ENCODE measurements at regions not wholly inside any gene's neighbourhood (a gene's known extent, or its start where the extent isn't known, plus 50 kb on each side); places are given as distances from the start of the nearest gene placed in this dataset.

DNA sequence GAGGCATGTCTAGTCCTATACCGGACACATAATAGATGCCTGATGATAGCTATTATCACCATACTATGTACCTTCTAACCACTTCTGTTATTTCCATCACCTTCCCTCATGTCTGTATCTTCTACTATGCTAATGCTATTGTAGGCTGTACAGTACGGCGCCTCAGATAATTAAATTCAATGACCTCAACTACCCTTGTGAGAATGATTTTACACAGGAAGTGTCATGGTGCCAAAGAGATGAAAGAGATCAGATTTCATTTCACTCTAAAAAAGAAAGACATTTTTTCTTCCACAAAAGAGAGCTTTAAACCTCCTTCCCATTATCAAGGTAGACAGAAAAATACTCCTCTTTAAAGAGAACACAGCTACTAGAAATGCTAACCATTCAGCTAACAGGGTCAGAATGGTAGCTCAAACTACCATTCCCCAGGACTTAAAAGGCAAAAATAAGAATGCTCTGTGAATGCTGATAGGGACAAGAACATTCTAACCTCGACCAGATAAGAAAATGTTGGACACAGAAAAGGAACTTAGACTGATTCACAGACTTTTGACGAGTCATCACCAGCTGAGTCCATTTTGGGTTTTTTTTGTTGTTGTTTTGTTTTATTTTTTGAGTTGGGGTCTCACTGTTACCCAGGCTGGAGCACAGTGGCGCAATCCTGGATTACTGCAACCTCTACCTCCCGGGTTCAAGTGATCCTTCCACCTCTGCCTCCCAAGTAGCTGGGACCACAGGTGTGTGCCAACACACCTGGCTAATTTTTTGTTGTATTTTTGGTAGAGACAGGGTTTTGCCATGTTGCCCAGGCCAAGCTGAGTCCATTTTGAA, 99.2 kb upstream of the RAPGEF2 start:
- H3K27ac ChIP-seq (ENCODE audit: low read depth, low read length) = peak overlapping the region; percentile 77
- no peaks in the 10 kb centered on the region for H3K36me3 ChIP-seq (ENCODE audit: insufficient read depth, low read length)
- H3K79me2 ChIP-seq (ENCODE audit: control insufficient read depth, insufficient read depth, low read length, unreplicated experiment) = no peaks in the 10 kb centered on the region
- no peaks in the 10 kb centered on the region for H3K27me3 ChIP-seq (ENCODE audit: insufficient read depth, low read length)
- H2AFZ ChIP-seq (ENCODE audit: low read length, unreplicated experiment) = peak overlapping the region; percentile 3
- peaks cover 23% of the 10 kb centered on the region for H3K4me1 ChIP-seq (ENCODE audit: control insufficient read depth, insufficient read depth, low read length, unreplicated experiment)
- peak overlapping the region; percentile 25; the same call in 1 of the 2 replicates for H3K4me3 ChIP-seq (ENCODE audit: low read depth, low read length)

DNA sequence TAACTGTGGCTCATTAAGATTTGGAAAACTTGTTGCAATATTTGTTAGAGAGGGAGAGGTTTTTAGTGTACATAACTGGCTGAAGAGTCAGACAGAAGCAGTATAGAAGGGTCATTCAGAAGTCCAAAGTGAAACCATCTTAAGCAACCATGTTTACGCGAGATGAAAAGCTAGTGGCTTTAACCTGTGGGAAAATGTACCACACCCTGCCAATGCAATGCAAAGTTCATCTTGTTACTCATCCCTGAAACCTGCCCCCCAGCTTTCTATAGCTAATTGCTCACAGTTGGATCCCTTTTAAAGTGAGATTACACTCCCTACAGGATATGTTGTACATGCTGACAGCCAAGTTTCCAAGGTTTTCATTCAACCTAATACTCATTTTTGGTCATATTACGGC, 96.7 kb upstream of the RAPGEF2 start:
- no peak overlapping the region for H3K27ac ChIP-seq (ENCODE audit: low read depth, low read length)
- H3K4me3 ChIP-seq (ENCODE audit: low read depth, low read length) = no peak overlapping the region
- no peaks in the 10 kb centered on the region for H3K27me3 ChIP-seq (ENCODE audit: insufficient read depth, low read length)
- H3K36me3 ChIP-seq (ENCODE audit: insufficient read depth, low read length) = no peaks in the 10 kb centered on the region
- no peak overlapping the region for H2AFZ ChIP-seq (ENCODE audit: low read length, unreplicated experiment)
- H3K79me2 ChIP-seq (ENCODE audit: control insufficient read depth, insufficient read depth, low read length, unreplicated experiment) = no peaks in the 10 kb centered on the region
- H3K4me1 ChIP-seq (ENCODE audit: control insufficient read depth, insufficient read depth, low read length, unreplicated experiment) = peaks cover 39% of the 10 kb centered on the region

DNA sequence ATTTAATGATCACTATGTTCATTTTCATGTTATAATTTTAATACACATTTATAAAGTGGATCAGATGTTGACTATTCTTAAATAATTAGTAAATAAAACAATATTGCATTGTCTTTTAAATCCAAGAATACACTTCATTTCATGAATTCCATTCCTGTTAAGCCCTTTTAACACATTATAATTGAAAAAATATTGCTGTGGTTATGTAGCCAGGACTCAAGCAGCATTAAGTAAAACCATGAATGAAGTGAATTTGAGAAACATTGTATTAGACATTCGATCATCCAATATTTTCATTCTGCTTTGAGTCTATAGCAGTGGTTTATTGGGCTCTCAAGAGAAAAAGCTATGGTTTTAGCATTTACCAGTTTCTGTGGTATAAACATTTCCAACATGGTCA, 94.2 kb upstream of the RAPGEF2 start:
- H3K27me3 ChIP-seq (ENCODE audit: insufficient read depth, low read length) = no peaks in the 10 kb centered on the region
- H3K36me3 ChIP-seq (ENCODE audit: insufficient read depth, low read length) = no peaks in the 10 kb centered on the region
- H3K4me1 ChIP-seq (ENCODE audit: control insufficient read depth, insufficient read depth, low read length, unreplicated experiment) = peaks cover 38% of the 10 kb centered on the region
- no peak overlapping the region for H3K4me3 ChIP-seq (ENCODE audit: low read depth, low read length)
- no peak overlapping the region for H2AFZ ChIP-seq (ENCODE audit: low read length, unreplicated experiment)
- H3K27ac ChIP-seq (ENCODE audit: low read depth, low read length) = no peak overlapping the region
- H3K79me2 ChIP-seq (ENCODE audit: control insufficient read depth, insufficient read depth, low read length, unreplicated experiment) = no peaks in the 10 kb centered on the region

DNA sequence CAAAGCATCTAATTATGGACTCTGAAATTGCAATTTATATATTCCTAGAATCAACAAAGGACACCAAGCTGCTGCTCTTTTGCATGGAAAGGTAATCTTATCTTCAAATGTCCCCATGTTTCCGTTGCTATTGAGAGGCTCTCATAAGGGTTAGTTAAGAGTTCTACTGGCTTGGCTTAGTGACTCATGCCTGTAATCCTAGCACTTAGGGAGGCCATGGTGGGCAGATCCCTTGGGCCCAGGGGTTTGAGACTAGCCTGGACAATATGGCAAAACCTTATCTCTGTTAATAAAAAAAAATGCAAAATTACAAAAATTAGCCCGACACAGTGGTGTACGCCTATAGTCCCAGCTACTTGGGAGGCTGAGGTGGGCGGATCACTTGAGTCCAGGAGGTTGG, 93.4 kb upstream of the RAPGEF2 start:
- Histone ChIP-seq H3K27ac (ENCODE audit: low read depth, low read length) (no peak overlapping the region), H3K36me3 (ENCODE audit: insufficient read depth, low read length) (no peaks in the 10 kb centered on the region), H3K79me2 (ENCODE audit: control insufficient read depth, insufficient read depth, low read length, unreplicated experiment) (no peaks in the 10 kb centered on the region), H2AFZ (ENCODE audit: low read length, unreplicated experiment) (no peak overlapping the region), H3K27me3 (ENCODE audit: insufficient read depth, low read length) (no peaks in the 10 kb centered on the region), H3K4me1 (ENCODE audit: control insufficient read depth, insufficient read depth, low read length, unreplicated experiment) (peaks cover 34% of the 10 kb centered on the region), H3K4me3 (ENCODE audit: low read depth, low read length) (no peak overlapping the region)

DNA sequence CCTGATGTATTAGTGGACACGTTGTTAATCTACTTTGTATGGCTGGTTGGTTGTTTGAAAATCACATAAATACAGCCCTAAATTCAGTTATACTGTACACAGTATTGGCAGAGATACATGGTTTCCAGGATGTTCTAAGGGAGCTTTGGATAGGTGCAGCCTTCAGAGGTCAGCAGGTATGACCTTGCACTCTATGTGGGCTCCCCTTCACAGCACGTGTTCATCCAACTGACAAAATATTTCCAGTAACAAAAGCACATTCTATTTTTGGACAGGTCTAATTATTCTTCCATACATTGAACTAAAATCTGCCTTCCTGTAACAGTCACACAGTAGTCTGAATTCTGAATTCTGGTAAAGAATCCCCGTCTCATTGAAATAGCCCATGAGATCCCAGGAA, 92.8 kb upstream of the RAPGEF2 start:
- H3K4me3 ChIP-seq (ENCODE audit: low read depth, low read length) = no peak overlapping the region
- no peaks in the 10 kb centered on the region for H3K27me3 ChIP-seq (ENCODE audit: insufficient read depth, low read length)
- H3K4me1 ChIP-seq (ENCODE audit: control insufficient read depth, insufficient read depth, low read length, unreplicated experiment) = peaks cover 34% of the 10 kb centered on the region
- no peaks in the 10 kb centered on the region for H3K36me3 ChIP-seq (ENCODE audit: insufficient read depth, low read length)
- no peaks in the 10 kb centered on the region for H3K79me2 ChIP-seq (ENCODE audit: control insufficient read depth, insufficient read depth, low read length, unreplicated experiment)
- no peak overlapping the region for H3K27ac ChIP-seq (ENCODE audit: low read depth, low read length)
- no peak overlapping the region for H2AFZ ChIP-seq (ENCODE audit: low read length, unreplicated experiment)

DNA sequence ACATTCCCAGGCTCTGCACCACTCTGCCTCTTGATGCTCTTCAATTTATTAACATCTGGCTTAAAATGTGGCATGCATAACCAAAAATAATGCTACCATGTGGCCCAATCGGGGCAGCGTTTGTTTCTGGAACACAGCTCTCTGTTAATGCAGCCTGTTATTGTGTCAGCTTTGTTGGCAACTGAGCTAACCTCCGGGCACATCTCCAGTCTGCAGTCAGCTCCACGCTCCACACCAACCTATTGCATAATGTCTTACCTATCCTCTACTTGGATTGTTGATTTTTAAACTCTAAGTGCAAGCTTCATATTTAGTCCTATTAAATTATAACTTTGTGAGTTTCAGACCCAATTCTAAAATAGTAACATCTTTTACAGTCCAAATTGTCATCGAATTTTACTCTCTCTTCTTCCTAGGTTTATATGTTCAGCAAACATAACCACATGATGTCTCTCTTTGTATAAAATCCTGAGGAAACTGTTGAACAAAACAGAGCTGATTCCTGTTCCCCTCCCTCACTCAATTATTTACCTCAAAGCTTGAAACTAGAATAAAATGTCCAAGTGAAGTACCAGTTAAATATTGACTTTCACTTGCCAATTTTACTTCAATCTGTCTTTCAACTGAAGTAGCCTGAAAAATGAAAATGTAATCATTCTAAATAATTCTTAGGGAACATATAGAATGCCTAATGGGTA, 92.2 kb upstream of the RAPGEF2 start:
- Histone ChIP-seq H2AFZ (ENCODE audit: low read length, unreplicated experiment) (no peak overlapping the region), H3K4me3 (ENCODE audit: low read depth, low read length) (no peak overlapping the region), H3K27ac (ENCODE audit: low read depth, low read length) (peak overlapping the region; percentile 1; the same call in 1 of the 2 replicates), H3K4me1 (ENCODE audit: control insufficient read depth, insufficient read depth, low read length, unreplicated experiment) (peaks cover 34% of the 10 kb centered on the region), H3K79me2 (ENCODE audit: control insufficient read depth, insufficient read depth, low read length, unreplicated experiment) (no peaks in the 10 kb centered on the region), H3K27me3 (ENCODE audit: insufficient read depth, low read length) (no peaks in the 10 kb centered on the region), H3K36me3 (ENCODE audit: insufficient read depth, low read length) (no peaks in the 10 kb centered on the region)

DNA sequence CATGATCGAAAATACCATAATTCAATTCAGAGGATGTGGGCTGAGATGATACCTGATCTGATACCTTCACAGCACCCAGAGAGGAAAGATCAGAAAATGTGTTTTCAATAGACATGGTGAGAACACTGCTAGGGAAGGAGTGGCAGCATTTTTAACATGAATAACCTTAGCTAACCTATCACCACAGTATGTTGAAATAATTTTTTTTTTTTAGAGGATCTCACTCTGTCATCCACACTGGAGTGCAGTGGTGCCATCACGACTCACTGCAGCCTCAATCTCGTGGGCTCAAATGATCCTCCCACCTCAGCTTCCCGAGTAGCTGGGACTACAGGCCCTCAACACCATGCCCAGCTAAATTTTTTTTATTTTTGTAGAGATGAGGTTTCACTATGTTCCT, 90.5 kb upstream of the RAPGEF2 start:
- Histone ChIP-seq H3K4me1 (ENCODE audit: control insufficient read depth, insufficient read depth, low read length, unreplicated experiment) (peaks cover 28% of the 10 kb centered on the region), H3K36me3 (ENCODE audit: insufficient read depth, low read length) (no peaks in the 10 kb centered on the region), H3K27ac (ENCODE audit: low read depth, low read length) (peak overlapping the region; percentile 46), H2AFZ (ENCODE audit: low read length, unreplicated experiment) (no peak overlapping the region), H3K27me3 (ENCODE audit: insufficient read depth, low read length) (no peaks in the 10 kb centered on the region), H3K79me2 (ENCODE audit: control insufficient read depth, insufficient read depth, low read length, unreplicated experiment) (no peaks in the 10 kb centered on the region), H3K4me3 (ENCODE audit: low read depth, low read length) (no peak overlapping the region)

DNA sequence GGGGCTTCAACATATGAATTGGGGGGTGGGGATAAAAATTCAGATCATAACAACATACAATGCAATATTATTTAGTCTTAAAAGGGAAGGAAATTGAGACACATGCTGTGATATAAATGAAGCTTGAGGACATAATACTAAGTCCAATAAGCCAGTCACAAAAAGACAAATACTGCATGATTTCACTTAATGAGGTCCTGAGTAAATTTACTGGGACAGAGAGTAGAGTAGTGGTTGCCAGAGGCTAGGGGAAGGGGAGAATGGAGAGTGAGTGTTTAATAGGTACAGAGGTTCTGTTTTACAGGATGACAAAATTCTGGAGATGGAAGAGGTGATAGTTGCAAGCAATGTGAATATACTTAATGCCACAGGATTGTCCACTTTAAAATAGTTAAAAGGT, 89.2 kb upstream of the RAPGEF2 start:
- Histone ChIP-seq H3K4me1 (ENCODE audit: control insufficient read depth, insufficient read depth, low read length, unreplicated experiment) (peaks cover 28% of the 10 kb centered on the region), H2AFZ (ENCODE audit: low read length, unreplicated experiment) (no peak overlapping the region), H3K27ac (ENCODE audit: low read depth, low read length) (no peak overlapping the region), H3K79me2 (ENCODE audit: control insufficient read depth, insufficient read depth, low read length, unreplicated experiment) (no peaks in the 10 kb centered on the region), H3K27me3 (ENCODE audit: insufficient read depth, low read length) (no peaks in the 10 kb centered on the region), H3K36me3 (ENCODE audit: insufficient read depth, low read length) (no peaks in the 10 kb centered on the region), H3K4me3 (ENCODE audit: low read depth, low read length) (no peak overlapping the region)

DNA sequence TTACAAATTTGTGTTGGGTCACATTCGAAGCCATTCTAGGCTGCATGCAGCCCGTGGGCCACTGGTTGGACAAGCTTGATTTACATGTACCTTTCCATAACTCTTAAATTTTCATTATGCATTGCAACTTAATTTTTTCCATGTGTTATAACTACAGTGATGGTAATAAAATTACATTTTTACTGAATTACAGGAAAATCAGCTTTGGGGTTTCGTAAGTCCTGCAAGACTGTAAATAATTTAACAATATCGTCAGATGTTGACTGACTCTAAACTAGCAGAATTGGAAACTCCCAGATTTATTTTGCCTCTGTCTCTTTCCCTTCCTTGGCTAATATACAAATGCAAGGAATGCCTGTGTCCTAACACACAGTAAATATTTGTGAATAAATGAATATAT, 88.0 kb upstream of the RAPGEF2 start:
- Histone ChIP-seq H3K27me3 (ENCODE audit: insufficient read depth, low read length) (no peaks in the 10 kb centered on the region), H2AFZ (ENCODE audit: low read length, unreplicated experiment) (no peak overlapping the region), H3K36me3 (ENCODE audit: insufficient read depth, low read length) (no peaks in the 10 kb centered on the region), H3K4me1 (ENCODE audit: control insufficient read depth, insufficient read depth, low read length, unreplicated experiment) (peaks cover 25% of the 10 kb centered on the region), H3K79me2 (ENCODE audit: control insufficient read depth, insufficient read depth, low read length, unreplicated experiment) (no peaks in the 10 kb centered on the region), H3K27ac (ENCODE audit: low read depth, low read length) (no peak overlapping the region), H3K4me3 (ENCODE audit: low read depth, low read length) (no peak overlapping the region)

DNA sequence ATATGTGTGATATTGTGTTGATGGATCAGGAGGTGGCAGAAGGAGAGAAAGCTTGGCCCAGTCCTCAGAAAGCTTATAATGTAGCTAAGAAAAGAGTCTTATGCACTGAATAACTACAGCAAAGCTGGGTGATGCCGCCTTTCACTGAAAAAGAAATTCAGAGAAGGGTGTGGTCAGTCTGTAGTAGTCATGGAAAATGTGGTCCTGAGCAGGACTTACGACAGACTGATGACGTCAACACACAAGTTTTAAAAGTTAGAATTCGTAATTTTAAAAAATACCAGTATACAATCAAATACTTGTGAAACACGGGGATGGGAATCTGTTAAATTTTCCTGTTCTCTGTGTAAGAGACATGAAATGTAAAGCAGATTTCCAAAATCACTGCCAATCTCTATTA, 87.0 kb upstream of the RAPGEF2 start:
- H3K4me1 ChIP-seq (ENCODE audit: control insufficient read depth, insufficient read depth, low read length, unreplicated experiment) = peaks cover 15% of the 10 kb centered on the region
- H2AFZ ChIP-seq (ENCODE audit: low read length, unreplicated experiment) = no peak overlapping the region
- no peaks in the 10 kb centered on the region for H3K36me3 ChIP-seq (ENCODE audit: insufficient read depth, low read length)
- H3K79me2 ChIP-seq (ENCODE audit: control insufficient read depth, insufficient read depth, low read length, unreplicated experiment) = no peaks in the 10 kb centered on the region
- no peak overlapping the region for H3K27ac ChIP-seq (ENCODE audit: low read depth, low read length)
- H3K4me3 ChIP-seq (ENCODE audit: low read depth, low read length) = no peak overlapping the region
- no peaks in the 10 kb centered on the region for H3K27me3 ChIP-seq (ENCODE audit: insufficient read depth, low read length)

DNA sequence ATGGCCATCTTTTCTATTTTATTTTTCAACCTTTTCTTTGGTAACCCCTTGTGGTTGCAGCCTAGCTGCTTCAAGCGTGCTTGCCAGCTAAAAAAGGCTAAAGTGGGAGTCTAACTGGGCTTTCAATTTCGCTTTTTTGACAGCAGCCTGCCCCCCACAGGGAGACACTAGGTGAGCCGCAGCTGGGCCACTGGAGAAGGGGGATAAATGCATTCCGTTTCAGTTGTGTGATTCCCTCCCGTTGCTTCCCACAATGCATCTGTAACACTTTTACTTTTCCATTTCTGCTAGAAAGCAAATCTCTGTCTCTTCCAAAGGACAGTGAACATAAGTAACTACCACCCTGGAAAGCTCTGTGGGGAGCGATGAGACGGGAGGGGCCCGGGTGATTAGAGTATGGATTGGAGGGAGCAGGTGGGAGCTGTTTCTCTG, 86.3 kb upstream of the RAPGEF2 start:
- no peaks in the 10 kb centered on the region for H3K27me3 ChIP-seq (ENCODE audit: insufficient read depth, low read length)
- no peaks in the 10 kb centered on the region for H3K79me2 ChIP-seq (ENCODE audit: control insufficient read depth, insufficient read depth, low read length, unreplicated experiment)
- no peak overlapping the region for H3K27ac ChIP-seq (ENCODE audit: low read depth, low read length)
- no peak overlapping the region for H3K4me3 ChIP-seq (ENCODE audit: low read depth, low read length)
- no peak overlapping the region for H2AFZ ChIP-seq (ENCODE audit: low read length, unreplicated experiment)
- no peaks in the 10 kb centered on the region for H3K36me3 ChIP-seq (ENCODE audit: insufficient read depth, low read length)
- H3K4me1 ChIP-seq (ENCODE audit: control insufficient read depth, insufficient read depth, low read length, unreplicated experiment) = peaks cover 12% of the 10 kb centered on the region

Measured in ACC112 (cell line).